NCI-H345 treated with DMSO at 0.1 percent for 48 hours (cell line): ENCODE measurements at regions not wholly inside any gene's neighbourhood (a gene's known extent, or its start where the extent isn't known, plus 50 kb on each side); places are given as distances from the start of the nearest gene placed in this dataset.
"Not testable (repeated sequence)": the region's sequence is repeated elsewhere in the genome, so short reads cannot be mapped to it uniquely, and the experiment has no call there.

Experiments used
- DNase-seq: peaks from one replicate; lab custom pipeline; 2025; ENCODE audit not compliant: unreplicated experiment; lab: John Stamatoyannopoulos, UW

DNA sequence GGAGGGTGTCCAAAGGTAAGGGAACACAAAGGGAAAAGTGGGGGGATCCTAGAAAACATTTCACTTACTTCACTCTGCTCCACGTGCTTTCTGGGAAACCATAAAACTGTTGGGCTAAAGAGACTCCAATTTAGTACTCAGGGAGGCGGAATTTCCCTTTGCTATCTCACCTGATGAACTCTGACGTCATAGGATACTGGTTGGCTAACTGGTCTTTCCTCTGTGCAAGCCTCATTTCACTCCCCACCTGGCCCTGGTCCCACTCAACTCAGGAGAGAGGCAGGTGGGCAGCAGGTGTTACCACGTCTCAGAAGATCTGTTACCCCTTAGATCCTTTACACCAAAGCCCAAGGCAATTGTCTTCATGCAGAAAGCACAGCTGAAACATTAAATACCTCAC is 51.8 kb upstream of the PMAIP1 start:
- no peak for DNase-seq

DNA sequence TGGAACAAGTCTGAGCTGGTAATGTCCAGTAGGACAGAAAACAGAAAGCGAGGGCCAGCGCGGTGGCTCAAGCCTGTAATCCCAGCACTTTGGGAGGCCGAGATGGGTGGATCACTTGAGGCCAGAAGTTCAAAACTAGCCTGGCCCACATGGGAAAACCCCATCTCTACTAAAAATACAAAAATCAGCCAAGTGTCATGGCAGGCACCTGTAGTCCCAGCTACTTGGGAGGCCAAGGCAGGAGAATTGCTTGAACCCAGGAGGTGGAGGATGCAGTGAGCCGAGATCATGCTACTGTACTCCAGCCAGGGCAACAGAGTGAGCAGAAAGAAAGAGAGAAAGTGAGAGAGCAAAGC is 52.3 kb upstream of the PMAIP1 start:
- DNase-seq, result not testable (repeated sequence)

DNA sequence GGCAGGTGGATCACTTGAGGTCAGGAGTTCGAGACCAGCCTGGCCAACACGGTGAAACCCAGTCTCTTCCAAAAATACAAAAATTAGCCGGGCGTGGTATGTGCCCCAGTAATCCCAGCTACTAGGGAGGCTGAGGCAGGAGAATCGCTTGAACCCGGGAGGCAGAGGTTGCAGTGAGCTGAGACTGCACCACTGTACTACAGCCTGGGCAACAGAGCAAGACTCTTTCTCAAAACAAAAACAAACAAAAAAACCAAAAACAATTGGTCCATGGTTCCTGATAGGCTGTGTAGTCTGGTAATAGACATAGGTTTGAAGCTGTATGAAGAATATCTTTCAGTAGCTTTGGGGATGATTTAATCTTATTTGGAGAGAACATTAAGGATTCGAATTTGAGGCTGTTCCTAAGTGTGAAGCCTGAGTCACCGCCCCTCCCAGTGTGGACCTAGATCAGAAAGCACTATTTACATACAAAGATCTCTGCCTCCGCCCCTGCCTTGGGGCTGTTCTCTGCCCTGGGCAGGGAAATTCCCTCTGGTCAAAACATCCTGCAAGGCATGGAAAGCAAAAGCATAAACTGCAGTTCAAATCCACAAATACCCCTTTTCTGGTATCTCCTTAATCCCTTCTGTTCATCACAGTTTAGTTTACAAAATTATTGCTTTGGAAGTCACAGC is 52.8 kb upstream of the PMAIP1 start:
- no peak for DNase-seq

DNA sequence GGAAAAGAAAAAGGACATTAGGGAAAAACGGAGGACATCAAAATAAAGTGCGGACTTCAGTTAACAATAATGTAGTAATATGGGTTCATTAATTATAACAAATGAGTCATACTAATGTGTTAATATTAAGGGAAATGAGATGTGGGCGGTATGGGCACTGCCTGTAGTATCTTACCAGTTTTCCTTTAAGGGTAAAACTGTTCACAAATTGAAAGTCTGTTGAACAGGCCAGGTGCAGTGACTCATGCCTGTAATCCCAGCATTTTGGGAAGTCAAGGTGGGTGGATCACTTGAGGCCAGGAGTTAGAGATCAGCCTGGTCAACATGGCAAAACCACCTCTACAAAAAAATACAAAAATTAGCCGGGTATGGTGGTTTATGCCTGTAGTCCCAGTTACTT is 56.8 kb upstream of the PMAIP1 start:
- DNase-seq, result no peak

DNA sequence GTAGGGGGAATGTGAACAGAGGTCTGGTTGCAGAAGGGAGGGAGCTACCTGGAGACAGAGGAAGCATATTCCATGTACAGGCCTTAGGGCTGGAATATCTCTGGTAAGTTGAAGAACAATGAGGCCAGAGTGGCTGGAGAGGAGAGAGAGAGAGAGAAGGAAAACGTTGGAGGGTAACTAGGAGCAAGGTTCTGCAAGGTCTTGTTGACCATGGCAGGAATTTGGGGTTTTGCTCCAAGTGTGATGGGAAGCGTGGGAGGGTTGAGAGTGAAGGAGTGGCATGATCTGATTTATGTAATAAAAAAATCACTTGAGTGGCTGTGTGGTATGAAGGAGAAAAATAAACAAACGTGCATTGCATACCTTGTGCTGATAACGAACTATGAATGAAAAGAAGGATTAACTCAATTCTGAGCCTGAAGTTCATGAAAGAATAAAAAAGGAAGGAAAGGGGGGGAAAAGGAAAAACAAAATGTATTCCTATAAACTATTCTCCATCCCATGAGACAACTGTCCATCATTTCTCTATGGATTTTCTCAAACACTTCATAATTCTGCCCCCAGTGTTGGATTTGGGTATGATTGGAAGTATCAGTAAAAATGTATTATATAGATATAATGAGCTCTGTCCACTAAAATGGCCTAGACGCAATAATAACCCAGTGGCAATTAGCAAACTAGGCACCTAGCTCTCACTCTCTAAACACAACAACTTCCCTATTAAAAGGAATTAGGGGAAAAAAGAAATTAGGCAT is 59.7 kb upstream of the PMAIP1 start:
- no peak for DNase-seq

DNA sequence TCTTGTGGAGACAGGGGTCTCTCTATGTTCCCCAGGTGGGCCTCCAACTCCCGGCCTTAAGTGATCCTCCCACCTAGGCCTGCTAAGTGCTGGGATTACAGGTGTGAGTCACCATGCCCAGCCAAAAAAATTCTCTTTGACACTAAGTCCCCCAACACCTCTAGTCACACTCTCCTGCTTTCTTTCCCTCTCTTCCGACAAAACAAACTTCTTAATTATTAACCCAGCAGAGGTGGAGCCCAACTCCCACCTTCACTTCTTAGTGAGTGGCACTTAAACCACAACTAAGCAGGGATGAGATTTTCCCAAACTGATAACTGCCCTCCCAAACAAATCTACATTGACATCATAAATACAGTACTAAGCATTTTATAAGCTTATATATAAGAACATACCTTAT is 60.5 kb upstream of the PMAIP1 start:
- no peak for DNase-seq

DNA sequence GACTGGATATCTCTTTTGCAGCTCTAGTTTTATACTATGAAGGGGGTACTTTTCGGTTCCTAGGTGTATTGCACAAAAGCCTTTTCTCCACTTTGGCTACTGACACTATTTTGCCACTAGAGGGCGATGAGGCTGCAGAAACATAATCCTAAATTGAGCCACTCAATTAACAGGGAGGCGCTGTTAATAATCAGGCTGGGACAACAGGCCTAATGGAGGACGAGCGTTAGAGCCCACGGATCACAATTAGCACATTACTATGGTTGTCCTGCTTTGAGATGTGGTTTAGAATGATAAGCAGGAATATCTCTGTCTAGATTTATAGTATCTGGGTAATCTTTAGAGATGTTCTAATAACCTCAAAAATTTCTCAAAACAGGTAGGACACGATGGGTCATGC is 62.2 kb upstream of the PMAIP1 start:
- DNase-seq, result peak; percentile 69

DNA sequence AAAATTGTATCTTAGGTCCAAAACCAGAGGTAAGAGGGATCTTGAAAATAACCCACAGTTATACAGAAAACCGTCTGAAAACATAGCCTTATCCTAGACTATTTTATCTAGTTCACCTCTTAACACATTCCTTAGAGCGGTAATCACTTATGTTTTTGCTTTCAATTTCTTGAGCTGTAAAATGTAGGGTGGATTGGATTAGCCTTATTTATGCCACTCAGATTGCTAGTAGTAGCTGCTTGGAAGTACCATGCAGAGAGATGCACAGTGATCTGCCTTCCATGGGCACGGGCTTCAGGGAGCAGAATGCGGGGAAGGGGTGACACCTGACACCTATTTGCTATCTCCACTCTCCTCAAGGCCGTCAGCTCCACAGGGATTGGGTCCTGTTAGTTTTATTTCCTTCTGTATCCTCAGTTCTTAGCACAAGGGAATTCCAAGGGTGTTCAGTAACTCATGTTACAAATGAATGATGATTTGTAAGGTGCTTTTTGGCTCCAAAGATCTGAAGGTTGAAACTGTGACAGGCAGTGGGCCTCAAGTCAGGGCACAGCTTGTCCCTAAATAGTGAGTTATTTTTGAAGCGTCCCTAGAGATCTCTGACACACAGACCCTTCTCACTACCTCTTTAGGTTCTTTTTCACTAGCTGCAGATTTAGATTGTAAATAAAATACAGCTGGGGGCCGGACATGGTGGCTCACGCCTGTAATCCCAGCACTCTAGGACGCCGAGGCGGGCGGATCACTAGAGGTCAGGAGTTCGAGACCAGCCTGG is 64.0 kb upstream of the PMAIP1 start:
- DNase-seq, result no peak

DNA sequence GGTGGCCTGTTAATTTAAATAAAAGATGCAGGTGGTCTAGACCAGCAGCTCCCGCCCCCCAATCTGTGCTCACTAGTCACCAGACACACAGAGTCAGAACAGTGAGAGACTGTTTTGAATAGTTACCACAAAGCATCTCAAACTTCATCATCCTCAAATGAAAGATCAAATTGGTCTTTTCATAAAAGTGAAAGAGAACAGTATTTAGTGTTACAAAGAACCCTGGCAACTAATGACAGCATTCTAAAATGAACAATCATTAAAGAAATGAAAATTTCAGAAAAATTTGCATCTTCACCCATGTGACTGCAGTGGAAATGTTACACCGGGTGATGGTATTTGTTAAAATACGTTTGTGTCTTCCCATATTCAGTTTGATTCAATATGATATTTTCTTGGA is 65.5 kb upstream of the PMAIP1 start:
- no peak for DNase-seq

DNA sequence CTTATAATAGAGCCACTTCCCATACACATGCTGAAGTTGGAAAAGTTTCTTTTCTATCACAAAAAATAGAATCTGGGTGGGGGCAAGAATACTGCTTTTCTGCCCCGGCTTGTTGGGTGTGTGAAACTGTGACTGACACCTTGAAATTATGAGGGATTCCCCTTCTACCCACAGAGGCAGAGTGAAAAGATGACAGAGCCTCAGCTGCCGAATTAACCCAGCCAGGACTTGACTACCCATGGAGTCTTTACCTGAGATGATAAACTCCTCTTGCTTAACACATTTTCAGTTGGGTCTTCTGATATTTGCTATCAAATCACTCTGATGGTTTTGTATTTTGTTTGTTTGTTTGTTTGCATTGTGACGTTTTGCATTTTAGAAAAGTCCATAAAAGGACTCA is 66.0 kb upstream of the PMAIP1 start:
- no peak for DNase-seq

DNA sequence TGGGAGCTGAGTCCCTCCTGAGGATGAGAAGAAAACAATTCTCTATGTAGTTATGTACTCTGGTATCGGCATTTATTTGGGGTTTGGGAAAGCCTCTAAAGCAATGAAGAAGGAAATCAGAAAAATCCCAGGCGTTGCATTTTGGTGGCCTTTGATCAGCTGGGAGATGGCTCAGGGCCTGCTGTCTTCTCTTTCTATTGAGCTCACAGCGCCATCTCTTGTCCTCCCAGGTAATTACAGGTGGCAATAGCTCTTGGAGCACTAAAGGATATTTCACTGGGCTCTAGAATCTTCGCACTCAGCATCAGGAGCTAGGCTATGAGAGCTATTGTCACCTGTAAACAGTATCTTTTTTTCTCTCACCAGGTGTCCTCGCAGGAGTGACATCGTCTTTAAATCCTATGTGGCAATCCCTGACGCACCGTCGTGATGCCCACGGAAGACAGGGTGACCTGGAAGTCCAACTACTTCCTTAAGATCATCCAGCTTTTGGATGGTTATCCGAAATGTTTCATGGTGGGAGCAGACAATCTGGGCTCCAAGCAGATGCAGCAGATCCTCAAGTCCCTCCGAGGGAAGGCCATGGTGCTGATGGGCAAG is 76.1 kb upstream of the PMAIP1 start:
- peak; percentile 52 for DNase-seq

DNA sequence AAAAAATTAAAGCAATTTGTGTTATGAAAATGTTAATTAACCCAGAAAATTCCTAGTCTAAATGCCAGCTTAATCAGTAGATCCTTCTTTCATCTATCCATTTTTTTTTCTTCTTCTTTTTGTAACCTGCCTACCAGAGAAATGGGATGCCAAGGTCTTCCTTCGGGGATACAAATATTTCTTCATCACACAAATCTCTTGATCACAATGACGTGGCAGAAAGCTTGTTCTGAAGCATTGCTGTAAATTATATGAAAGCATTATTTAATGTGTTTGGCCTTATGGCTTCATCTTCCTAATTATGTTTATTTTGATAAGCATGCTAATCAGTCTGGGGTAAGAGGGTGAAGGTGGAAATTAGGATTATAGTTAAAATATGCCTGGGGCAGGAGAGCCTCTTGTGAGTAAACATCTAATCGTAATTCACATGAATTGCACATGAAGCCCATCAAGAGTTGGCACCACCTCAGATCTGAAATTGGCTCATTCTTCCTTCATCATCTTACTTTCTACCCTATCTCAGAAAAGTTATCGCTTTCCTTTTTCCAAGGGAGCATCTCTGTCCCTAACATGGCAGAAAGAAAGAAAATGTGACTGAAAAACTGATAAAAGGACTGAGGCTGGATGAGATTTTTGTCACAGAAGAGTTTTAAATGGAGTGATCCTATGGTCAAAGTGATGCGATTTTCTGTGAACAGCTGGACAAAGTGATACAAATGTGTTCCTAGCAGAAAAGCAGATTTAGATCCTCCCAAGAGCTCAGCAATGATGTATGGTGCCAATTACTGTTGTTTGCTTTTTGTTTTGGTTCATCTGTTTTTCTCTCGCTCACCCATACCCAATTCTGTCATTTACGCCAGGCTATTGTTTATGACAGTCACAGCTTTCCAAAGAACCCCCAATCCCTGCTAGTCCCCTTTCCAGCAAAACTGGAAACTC is 76.9 kb upstream of the PMAIP1 start:
- DNase-seq, result no peak

DNA sequence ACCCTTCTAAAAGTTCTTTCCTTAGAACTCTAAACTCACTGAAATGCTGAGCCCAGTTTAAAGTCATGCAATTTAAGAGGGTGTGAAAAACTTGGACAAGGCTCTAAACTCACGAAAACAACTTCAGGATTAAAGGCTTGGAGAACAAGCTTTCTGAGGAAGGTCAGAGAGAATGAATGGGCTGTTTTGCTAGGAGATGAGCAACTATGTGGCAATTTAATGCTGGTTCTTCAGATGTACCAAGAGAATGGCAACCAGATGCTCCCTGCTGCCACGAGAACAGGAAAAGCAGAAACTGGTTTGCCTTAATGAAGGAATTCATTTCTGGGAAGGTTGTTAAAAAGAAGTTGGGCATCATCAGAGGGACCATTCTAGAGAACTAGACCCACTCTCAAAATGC is 77.8 kb upstream of the PMAIP1 start:
- no peak for DNase-seq

DNA sequence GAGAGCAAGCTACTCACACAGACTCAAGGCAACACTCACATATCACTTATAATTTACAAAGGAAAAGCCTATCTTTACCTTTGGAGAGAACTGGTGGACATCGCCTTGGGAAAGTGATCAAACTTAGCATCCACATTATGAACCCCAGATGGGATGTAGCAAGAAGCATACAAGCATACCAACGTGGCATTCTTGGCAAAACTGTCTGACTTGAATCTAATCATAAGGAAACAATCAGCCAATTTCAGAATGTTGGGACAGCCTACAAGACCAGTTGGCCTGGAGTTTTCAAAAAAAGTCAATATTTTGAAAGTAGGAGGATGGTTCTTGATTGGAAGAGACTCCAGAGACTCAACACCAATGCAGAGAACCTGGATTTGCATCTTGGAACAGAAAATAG is 79.1 kb upstream of the PMAIP1 start:
- DNase-seq, result no peak

DNA sequence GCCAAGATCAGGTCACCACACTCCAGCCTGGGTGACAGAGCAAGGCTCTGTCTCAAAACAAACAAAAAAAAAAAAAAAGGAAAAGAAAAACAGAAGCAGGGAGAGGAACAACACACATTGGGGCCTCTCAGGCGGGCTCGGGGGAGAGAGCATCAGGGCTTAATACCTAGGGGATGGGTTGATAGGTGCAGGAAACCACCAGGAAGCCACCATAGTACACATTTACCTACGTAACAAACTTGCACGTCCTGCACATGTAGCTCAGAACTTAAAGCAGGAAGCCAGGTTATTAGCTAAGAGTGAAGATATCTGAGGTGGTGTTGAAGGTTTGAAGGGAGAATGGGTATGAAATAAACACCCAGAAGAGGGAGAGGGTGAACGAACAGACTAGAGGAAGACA is 81.0 kb upstream of the PMAIP1 start:
- no peak for DNase-seq

DNA sequence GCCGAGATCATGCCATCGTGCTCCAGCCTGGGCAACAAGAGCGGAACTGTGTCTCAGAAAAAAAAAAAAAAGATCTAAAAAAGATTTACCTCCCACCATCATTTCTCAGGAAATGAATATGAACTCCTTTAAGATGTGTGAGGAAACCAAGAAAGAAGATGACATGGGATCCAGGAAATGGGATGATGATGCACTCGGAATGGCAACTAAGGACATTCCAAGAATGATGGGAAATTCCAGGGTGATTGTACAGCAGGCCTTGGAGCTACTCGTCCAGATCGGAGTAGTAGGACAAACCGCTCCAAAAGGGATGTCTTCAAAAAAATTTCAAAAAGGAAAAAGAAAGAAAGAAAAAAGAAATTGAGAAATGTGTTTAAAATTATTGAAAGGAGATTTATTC is 84.9 kb upstream of the PMAIP1 start:
- DNase-seq, result no peak

DNA sequence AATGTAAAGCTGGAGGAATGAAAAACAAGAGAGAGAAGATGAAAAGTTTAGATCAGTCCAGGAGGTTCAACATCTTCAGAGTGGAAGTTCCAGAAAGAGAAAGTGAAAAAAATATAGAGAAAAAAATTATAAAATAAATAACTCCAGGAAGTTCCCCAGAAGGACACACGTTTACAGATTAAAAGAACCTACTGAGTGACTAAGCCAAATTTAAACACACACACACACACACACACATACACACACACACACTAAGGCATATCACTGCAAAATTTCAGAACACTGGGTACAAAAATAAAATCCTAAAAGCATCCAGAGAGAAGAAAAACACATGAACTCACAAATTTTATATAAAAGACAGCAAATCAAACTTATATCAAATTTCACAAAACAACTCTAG is 85.9 kb upstream of the PMAIP1 start:
- DNase-seq, result no peak

DNA sequence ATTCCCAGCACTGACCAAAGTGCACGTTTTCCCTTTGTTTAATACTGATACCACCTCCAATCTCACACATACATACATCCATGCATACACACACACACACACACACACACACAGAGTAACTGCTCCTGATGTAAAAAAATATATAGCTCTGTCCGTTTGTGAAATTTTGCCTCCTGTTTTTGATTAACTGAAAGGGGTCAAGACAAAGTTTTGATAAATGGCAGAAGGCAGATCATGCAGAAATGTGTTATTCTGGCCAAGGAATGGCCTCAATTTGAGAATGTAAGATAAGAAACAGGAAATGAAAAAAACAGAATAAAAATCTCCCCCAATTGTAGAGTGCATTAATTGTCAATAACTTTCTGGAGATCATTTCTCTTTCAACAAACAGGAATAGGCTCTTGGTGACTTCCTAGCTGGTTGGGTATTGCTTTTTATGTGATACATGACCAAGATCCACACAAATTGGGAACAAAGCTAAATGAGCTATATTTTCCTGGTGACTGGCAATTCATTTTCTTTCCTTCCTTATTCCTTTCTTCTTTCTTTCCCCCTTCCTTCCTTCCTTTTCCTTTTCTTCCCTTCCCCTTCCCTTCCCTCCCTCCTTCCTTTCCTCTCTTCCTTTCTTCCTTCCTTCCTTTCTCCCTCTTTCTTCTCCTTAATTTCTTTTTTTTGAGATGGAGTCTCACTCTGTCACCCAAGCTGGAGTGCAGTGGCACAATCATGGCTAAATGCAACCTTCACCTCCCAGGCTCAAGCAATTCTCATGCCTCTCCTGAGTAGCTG is 88.9 kb upstream of the PMAIP1 start:
- no peak for DNase-seq

DNA sequence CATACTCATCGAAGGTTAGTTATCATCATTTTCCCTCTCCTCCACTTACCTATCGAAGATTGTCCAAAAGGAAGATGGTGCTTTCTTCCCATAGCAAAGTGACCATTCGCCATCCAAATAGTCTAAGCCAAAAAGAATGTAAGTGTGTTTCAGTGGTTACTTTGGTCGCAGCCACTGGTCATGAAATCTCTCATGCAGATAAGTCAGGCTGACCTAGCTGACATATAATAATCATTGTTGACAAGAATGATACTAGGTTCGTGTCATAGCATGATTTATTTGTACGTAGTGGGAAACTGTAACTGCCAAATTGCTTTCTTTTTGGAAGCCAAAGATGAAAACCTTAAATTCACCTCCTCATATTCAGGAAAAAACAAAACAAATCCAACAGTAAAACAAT is 89.6 kb upstream of the PMAIP1 start:
- DNase-seq, result no peak

DNA sequence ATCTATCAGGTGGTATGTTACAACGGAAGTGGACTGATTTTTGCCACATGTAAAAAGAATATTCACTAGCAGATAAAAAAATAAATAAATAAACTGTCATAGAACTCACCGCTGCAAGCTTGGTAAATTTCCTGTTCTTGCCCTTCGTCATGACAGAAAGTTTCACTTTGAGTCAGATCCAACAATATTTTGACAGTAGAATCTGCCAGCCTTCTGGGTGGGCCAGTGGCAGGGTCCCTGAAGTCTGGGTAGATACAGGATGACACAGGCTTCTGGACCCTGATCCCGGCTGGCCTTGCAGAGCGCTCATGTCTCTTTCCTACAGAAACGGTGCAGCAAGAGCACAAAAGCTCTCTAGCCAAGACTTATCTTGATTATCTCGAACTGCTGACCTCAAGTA is 97.8 kb upstream of the PMAIP1 start:
- DNase-seq, result no peak
